ENCODE measurements at regions not wholly inside any gene's neighbourhood (a gene's known extent, or its start where the extent isn't known, plus 50 kb on each side); places are given as distances from the start of the nearest gene placed in this dataset.

DNA sequence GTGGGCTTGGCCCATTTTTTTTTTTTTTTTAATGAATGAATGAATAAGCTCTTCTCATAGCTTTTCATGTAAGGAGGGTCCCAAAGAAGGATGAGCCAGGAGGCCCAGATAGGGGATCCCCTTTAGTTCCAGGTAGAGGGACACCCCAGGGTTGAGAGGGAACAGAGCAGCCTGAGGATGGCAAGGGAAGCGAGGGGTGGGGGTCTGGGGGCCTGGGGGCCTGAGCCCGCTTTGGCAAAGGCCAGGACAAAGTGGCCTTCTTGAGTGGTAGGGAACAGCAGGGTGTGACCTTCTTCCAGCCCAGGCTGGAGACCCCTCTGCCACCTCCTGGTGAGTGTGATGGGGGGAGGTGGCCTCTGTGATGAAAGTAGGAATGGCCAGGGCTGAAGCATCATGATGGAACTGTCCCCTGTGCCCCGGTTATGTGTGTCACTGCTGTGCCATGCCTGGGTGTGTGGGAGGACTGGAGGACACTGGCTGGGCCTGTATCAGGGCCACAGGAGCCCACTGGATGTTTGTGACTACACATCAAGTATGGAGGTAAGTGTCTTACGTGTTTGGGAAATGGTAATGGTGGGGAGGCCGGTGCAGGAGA is 263.5 kb upstream of the HDAC4 start:
- no peaks in the 10 kb centered on the region for H3K9me3 ChIP-seq (ENCODE audit: control insufficient read depth, insufficient read depth, low read depth, low read length)
- H3K27ac ChIP-seq (ENCODE audit: extremely low read depth, low read depth, low read length): no peak overlapping the region
- ChIA-PET CTCF (no interaction called here), POLR2A (no interaction called here)
- 0 out of 2 replicates have a peak, but pooled peaks cover 3% of the 10 kb centered on the region for H3K4me1 ChIP-seq (ENCODE audit: control insufficient read depth, insufficient read depth, low read length)
- no peak overlapping the region for H3K4me3 ChIP-seq (ENCODE audit: low read depth, low read length)
- TF ChIP-seq ZNF324 (tag by site-specific recombination; IDR thresholded peaks at IDR 0.05): no peak
- no peak for TF ChIP-seq ZNF580 (tag by site-specific recombination; IDR thresholded peaks at IDR 0.05)
- no peak for TF ChIP-seq ZNF202 (tag by site-specific recombination; IDR thresholded peaks at IDR 0.05; ENCODE audit: borderline replicate concordance)
- TF ChIP-seq ZNF544 (tag by site-specific recombination; IDR thresholded peaks at IDR 0.05): no peak
- no peak for TF ChIP-seq SETDB1 (IDR thresholded peaks at IDR 0.05; ENCODE audit: insufficient read length, low read length)
- no peak for TF ChIP-seq SCRT2 (tag by site-specific recombination; IDR thresholded peaks at IDR 0.05)
- TF ChIP-seq, protein P1, sequence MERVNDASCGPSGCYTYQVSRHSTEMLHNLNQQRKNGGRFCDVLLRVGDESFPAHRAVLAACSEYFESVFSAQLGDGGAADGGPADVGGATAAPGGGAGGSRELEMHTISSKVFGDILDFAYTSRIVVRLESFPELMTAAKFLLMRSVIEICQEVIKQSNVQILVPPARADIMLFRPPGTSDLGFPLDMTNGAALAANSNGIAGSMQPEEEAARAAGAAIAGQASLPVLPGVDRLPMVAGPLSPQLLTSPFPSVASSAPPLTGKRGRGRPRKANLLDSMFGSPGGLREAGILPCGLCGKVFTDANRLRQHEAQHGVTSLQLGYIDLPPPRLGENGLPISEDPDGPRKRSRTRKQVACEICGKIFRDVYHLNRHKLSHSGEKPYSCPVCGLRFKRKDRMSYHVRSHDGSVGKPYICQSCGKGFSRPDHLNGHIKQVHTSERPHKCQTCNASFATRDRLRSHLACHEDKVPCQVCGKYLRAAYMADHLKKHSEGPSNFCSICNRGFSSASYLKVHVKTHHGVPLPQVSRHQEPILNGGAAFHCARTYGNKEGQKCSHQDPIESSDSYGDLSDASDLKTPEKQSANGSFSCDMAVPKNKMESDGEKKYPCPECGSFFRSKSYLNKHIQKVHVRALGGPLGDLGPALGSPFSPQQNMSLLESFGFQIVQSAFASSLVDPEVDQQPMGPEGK (tag by site-specific recombination; IDR thresholded peaks at IDR 0.05): no peak
- TF ChIP-seq PRDM2 (tag by site-specific recombination; IDR thresholded peaks at IDR 0.05; ENCODE audit: borderline replicate concordance): no peak
- no peak for TF ChIP-seq ZNF645 (tag by site-specific recombination; IDR thresholded peaks at IDR 0.05)
- TF ChIP-seq, protein P2, sequence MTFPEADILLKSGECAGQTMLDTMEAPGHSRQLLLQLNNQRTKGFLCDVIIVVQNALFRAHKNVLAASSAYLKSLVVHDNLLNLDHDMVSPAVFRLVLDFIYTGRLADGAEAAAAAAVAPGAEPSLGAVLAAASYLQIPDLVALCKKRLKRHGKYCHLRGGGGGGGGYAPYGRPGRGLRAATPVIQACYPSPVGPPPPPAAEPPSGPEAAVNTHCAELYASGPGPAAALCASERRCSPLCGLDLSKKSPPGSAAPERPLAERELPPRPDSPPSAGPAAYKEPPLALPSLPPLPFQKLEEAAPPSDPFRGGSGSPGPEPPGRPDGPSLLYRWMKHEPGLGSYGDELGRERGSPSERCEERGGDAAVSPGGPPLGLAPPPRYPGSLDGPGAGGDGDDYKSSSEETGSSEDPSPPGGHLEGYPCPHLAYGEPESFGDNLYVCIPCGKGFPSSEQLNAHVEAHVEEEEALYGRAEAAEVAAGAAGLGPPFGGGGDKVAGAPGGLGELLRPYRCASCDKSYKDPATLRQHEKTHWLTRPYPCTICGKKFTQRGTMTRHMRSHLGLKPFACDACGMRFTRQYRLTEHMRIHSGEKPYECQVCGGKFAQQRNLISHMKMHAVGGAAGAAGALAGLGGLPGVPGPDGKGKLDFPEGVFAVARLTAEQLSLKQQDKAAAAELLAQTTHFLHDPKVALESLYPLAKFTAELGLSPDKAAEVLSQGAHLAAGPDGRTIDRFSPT (tag by site-specific recombination; IDR thresholded peaks at IDR 0.05): no peak
- TF ChIP-seq ZNF274 (IDR thresholded peaks at IDR 0.05; ENCODE audit: low read length): no peak
- TF ChIP-seq ZNF274 (tag by site-specific recombination; IDR thresholded peaks at IDR 0.05; ENCODE audit: borderline replicate concordance): no peak
- H3K36me3 ChIP-seq (ENCODE audit: control insufficient read depth in 2 of 2, insufficient read depth in 1 of 2, low read length in 2 of 2): no peaks in the 10 kb centered on the region

Data from HEK293 (cell line).